Right atrium auricular region (tissue), 2 donors: ENCODE measurements at regions not wholly inside any gene's neighbourhood (a gene's known extent, or its start where the extent isn't known, plus 50 kb on each side); places are given as distances from the start of the nearest gene placed in this dataset.

Experiments
- DNase-seq: peaks from one replicate; pipeline ENCODE4 v3.0.0-alpha.2; 2019; ENCODE audit warnings: low spot score
- H3K27ac ChIP-seq, 2 donors: fragments of 200-600 bp; sonication (generic); 1 replicate in 1 of 2; 2 replicates in 1 of 2; pipeline ENCODE4 v1.5.1; 2016 to 2019
- H3K27me3 ChIP-seq, 2 donors: fragments of 200-600 bp; sonication (generic); one replicate each; pipeline versions ENCODE4 v1.5.1 to v1.6.0; 2017 to 2019
- H3K36me3 ChIP-seq: fragments of 200-600 bp; sonication (generic); one replicate; pipeline ENCODE4 v1.5.1; 2016
- H3K4me1 ChIP-seq, 2 donors: fragments of 200-600 bp; sonication (generic); one replicate each; pipeline versions ENCODE4 v1.5.1 to v1.6.0; 2017 to 2019
- H3K4me3 ChIP-seq, 2 donors: fragments of 200-600 bp; sonication (generic); 1 replicate in 1 of 2; 2 replicates in 1 of 2; pipeline ENCODE4 v1.5.1; 2017 to 2019; ENCODE audit warnings: mild to moderate bottlenecking in 1 of 2, moderate library complexity in 1 of 2
- H3K9me3 ChIP-seq, 2 donors: fragments of 200-600 bp; sonication (generic); one replicate each; pipeline ENCODE4 v1.5.1; 2019
- TF ChIP-seq, protein P1 (sequence below), 2 donors: fragments of 200-600 bp; sonication (generic); IDR thresholded peaks; one replicate each; pipeline ENCODE4 v1.5.1; 2019; ENCODE audit warnings: antibody characterized with exemption in 2 of 2

DNA sequence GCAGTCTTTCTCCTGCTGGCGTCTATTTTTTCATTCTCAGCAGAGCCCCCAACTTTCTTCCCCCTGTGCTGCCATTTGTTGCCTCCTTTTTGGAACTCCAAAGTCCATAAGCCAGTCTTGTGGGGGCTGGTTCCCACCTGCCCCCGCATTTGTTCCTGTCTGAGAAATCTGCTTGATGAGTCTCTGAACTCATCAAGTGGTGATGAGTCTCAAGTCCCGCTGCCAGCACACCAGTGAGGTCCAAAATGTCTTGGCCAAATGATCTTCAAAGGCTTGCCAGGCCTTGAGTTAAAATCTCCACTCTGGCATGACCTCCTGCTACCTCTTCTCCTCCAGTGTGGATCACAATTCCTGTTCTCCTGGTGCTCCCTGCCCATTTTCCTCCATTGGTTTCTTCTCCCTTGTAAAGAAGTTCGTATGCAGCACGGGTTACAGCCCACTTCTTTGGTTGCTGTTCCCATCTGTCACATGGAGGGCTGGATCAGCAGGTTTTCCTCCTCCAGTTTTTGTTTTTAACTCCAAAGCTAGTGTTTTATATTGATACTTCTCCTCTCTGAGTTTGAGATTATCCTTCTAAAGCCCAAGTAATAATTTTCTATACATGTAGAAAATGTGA, 72.7 kb upstream of the LIMCH1 start:
- Histone ChIP-seq H3K36me3 (no peaks in the 10 kb centered on the region), H3K27me3 (no peaks in the 10 kb centered on the region), H3K4me1 (peaks cover 0 to 3% of the 10 kb centered on the region in 2 donors), H3K27ac (no peak overlapping the region), H3K9me3 (no peaks in the 10 kb centered on the region), H3K4me3 (no peak overlapping the region)
- no peak for DNase-seq
- TF ChIP-seq, protein P1, sequence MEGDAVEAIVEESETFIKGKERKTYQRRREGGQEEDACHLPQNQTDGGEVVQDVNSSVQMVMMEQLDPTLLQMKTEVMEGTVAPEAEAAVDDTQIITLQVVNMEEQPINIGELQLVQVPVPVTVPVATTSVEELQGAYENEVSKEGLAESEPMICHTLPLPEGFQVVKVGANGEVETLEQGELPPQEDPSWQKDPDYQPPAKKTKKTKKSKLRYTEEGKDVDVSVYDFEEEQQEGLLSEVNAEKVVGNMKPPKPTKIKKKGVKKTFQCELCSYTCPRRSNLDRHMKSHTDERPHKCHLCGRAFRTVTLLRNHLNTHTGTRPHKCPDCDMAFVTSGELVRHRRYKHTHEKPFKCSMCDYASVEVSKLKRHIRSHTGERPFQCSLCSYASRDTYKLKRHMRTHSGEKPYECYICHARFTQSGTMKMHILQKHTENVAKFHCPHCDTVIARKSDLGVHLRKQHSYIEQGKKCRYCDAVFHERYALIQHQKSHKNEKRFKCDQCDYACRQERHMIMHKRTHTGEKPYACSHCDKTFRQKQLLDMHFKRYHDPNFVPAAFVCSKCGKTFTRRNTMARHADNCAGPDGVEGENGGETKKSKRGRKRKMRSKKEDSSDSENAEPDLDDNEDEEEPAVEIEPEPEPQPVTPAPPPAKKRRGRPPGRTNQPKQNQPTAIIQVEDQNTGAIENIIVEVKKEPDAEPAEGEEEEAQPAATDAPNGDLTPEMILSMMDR (IDR thresholded peaks at IDR 0.05), result no peak

DNA sequence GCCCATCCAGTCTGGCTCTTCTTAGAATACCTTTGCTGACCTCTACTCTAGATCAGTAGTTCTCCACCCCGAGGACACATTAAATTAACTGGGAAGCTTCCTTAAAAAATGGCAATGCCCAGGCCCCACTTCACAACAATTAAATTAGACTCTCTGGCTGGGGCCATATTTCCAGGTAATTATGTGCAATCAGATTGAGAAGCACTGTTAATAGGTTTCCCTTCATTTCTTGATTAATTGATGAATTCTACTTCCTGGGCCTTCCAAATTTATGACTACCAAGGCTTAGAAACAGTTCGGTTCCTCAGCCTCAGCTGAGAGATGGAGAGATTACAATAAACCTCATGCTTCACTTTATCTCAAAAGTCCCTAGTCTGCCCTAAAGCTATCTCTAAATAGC, 71.7 kb upstream of the LIMCH1 start:
- H3K36me3 ChIP-seq, result no peaks in the 10 kb centered on the region
- no peaks in the 10 kb centered on the region for H3K4me1 ChIP-seq
- H3K27ac ChIP-seq, result no peak overlapping the region
- TF ChIP-seq, protein P1 (IDR thresholded peaks at IDR 0.05), result no peak
- H3K27me3 ChIP-seq, result no peaks in the 10 kb centered on the region
- no peak overlapping the region for H3K4me3 ChIP-seq
- H3K9me3 ChIP-seq, result no peaks in the 10 kb centered on the region
- no peak for DNase-seq

DNA sequence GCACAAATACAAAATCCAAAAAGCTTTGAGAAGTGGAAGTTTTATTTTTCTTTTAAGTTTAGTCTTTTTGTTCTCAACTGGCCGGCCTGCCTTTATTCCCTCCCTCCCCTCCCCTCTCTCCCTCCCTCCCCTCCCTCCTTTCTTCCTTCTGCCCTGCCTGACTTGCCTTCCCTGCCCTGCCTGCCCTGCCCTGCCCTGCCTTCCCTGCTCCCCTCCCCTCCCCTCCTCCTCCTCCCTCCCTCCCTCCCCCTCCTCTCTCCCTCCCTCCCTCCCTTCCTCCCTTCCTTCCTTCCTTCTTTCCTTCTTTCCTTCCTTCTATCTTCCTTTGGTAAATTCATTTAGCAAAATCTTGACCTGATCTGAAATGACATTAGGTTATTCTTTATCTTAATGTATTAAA, 69.8 kb upstream of the LIMCH1 start:
- H3K4me1 ChIP-seq, result no peaks in the 10 kb centered on the region
- H3K36me3 ChIP-seq, result no peaks in the 10 kb centered on the region
- TF ChIP-seq, protein P1 (IDR thresholded peaks at IDR 0.05), result no peak
- no peaks in the 10 kb centered on the region for H3K27me3 ChIP-seq
- H3K9me3 ChIP-seq, result no peaks in the 10 kb centered on the region
- no peak overlapping the region for H3K27ac ChIP-seq
- H3K4me3 ChIP-seq, result no peak overlapping the region
- no peak for DNase-seq

DNA sequence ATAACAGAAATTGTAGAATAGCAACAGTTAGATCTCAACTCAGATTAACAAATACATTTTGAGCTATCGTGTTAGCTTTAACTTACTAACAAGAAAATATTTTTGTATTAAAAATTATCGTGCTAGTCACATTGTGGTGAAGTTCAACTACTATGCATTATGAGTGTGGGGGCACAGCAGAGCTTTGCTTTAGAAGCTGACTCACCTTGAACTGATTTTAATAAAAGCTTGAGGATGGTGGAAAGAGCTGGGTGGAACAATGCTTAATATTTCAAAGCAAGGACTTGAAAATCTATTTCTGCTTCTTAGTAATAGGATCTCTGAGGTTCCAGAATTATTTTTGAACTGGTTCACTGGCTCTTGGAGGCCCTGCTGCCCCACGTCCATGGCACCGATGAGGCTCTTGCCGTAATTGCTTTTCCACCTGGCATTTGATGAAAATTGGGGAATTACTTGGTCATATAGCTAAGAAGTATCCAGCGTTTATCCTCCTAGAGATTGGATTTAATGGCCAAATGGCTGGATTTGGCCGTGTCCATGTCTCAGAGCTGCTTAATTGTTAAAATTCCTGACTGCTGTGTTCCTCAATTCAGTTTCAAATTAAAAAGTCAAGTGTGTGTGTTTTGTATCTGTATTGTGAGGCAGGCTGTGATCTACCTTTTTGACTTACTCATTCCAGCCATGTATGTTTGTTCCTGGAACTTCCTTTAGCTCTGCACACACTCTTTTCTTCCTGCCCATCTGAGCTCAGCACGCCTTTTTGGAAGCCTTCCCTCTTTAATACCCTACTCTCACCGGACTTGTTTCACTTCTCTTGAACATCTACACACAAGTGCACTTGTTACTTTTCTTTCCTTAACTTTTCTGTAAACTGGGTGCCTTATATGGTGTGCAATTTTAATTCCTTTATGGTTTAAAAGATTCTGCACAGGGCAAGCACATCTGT, 66.6 kb upstream of the LIMCH1 start:
- peaks cover 0 to 10% of the 10 kb centered on the region in 2 donors for H3K4me1 ChIP-seq
- H3K27me3 ChIP-seq, result no peaks in the 10 kb centered on the region
- H3K27ac ChIP-seq, result no peak overlapping the region
- no peaks in the 10 kb centered on the region for H3K9me3 ChIP-seq
- no peak for DNase-seq
- TF ChIP-seq, protein P1 (IDR thresholded peaks at IDR 0.05), result no peak
- no peaks in the 10 kb centered on the region for H3K36me3 ChIP-seq
- H3K4me3 ChIP-seq, result no peak overlapping the region

DNA sequence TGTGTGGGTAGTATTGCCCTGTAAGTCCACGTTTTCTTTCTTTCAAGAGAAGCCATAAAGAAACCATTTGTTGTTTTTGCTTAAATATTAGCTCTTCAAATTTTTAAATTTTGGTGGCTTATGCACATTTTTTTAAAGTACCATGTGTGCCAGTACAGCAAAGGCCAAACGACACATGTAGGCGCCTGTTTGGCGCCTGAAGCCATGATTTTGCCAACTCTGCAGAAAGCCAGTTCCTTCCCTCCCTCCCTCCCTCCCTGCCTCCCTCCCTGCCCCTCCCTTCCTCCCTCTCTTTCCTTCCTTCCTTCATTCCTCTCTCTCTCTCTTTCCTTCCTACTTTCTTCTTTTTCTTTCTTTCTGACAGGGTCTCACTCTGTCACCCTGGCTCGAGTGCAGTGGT, 65.9 kb upstream of the LIMCH1 start:
- H3K4me1 ChIP-seq, result peaks cover 0 to 10% of the 10 kb centered on the region in 2 donors
- H3K4me3 ChIP-seq, result no peak overlapping the region
- TF ChIP-seq, protein P1 (IDR thresholded peaks at IDR 0.05), result no peak
- H3K27me3 ChIP-seq, result no peaks in the 10 kb centered on the region
- no peaks in the 10 kb centered on the region for H3K36me3 ChIP-seq
- DNase-seq, result no peak
- no peaks in the 10 kb centered on the region for H3K9me3 ChIP-seq
- H3K27ac ChIP-seq, result no peak overlapping the region
